GM23338 (cell line): ENCODE measurements at regions not wholly inside any gene's neighbourhood (a gene's known extent, or its start where the extent isn't known, plus 50 kb on each side); places are given as distances from the start of the nearest gene placed in this dataset.

ENCODE experiments used
- ATAC-seq: fragments of 200-7000 bp; cut with Tn5 transposase; 3 replicates; pipeline ENCODE4 v1.9.1; 2020
- DNase-seq: peaks from one replicate; pipeline ENCODE4 v3.0.0-alpha.2; 2015; ENCODE audit warnings: low spot score
- H2AFZ ChIP-seq: fragments of 200-600 bp; sonication (generic); 2 replicates; pipeline ENCODE4 v1.8.0; 2016; ENCODE audit warnings: antibody characterized with exemption, mild to moderate bottlenecking, moderate library complexity
- H3F3A ChIP-seq: fragments of 200-600 bp; sonication (generic); replicated peaks from 2 replicates; pipeline ENCODE4 v1.8.0; 2017; ENCODE audit warnings: antibody characterized with exemption, mixed run types, low read depth
- H3K27ac ChIP-seq: fragments of 200-600 bp; sonication (generic); 2 replicates; pipeline ENCODE4 v1.6.1; 2016; ENCODE audit warnings: low read depth
- H3K27me3 ChIP-seq: fragments of 200-600 bp; sonication (generic); 2 replicates; pipeline ENCODE4 v1.8.0; 2016; ENCODE audit warnings: mild to moderate bottlenecking, mixed run types, moderate library complexity; ENCODE audit not compliant: insufficient read depth
- H3K36me3 ChIP-seq: fragments of 200-600 bp; sonication (generic); 2 replicates; pipeline ENCODE4 v1.8.0; 2016; ENCODE audit warnings: mild to moderate bottlenecking; ENCODE audit not compliant: insufficient read depth
- H3K4me1 ChIP-seq: fragments of 200-600 bp; sonication (generic); 2 replicates; pipeline ENCODE4 v1.8.0; 2016; ENCODE audit warnings: mild to moderate bottlenecking, moderate library complexity; ENCODE audit not compliant: insufficient read depth
- H3K4me2 ChIP-seq: fragments of 200-600 bp; sonication (generic); 2 replicates; pipeline ENCODE4 v1.7.1; 2017; ENCODE audit warnings: mixed run types
- H3K4me3 ChIP-seq: fragments of 200-600 bp; sonication (generic); 2 replicates; pipeline ENCODE4 v1.6.1; 2016; ENCODE audit warnings: mixed run types
- H3K79me2 ChIP-seq: fragments of 200-600 bp; sonication (generic); replicated peaks from 2 replicates; pipeline ENCODE4 v1.8.0; 2017; ENCODE audit warnings: mild to moderate bottlenecking; ENCODE audit not compliant: insufficient read depth
- H3K9me2 ChIP-seq: fragments of 200-600 bp; sonication (generic); 2 replicates; pipeline ENCODE4 v1.8.0; 2017; ENCODE audit not compliant: insufficient read depth
- H4K20me1 ChIP-seq: fragments of 200-600 bp; sonication (generic); replicated peaks from 2 replicates; pipeline ENCODE4 v1.8.0; 2017; ENCODE audit warnings: mild to moderate bottlenecking; ENCODE audit not compliant: insufficient read depth
- H3K27ac Mint-ChIP-seq: 2 replicates; pipeline ENCODE4 v1.8.0; 2020; ENCODE audit warnings: inconsistent platforms, mild to moderate bottlenecking, moderate library complexity, mixed read lengths
- H3K27me3 Mint-ChIP-seq: 3 replicates; pipeline ENCODE4 v1.8.0; 2022; ENCODE audit warnings: low read depth, mild to moderate bottlenecking, moderate library complexity, mixed read lengths, inconsistent platforms; ENCODE audit not compliant: insufficient read depth, poor library complexity
- H3K36me3 Mint-ChIP-seq: 3 replicates; pipeline ENCODE4 v1.8.0; 2021; ENCODE audit warnings: low read depth, mild to moderate bottlenecking, inconsistent platforms, moderate library complexity, mixed read lengths
- H3K4me1 Mint-ChIP-seq: 3 replicates; pipeline ENCODE4 v1.8.0; 2020; ENCODE audit warnings: mild to moderate bottlenecking, inconsistent platforms, mixed read lengths
- H3K4me3 Mint-ChIP-seq: 3 replicates; pipeline ENCODE4 v1.8.0; 2021; ENCODE audit warnings: moderate library complexity, mild to moderate bottlenecking, inconsistent platforms, mixed read lengths
- H3K9me3 Mint-ChIP-seq: 3 replicates; pipeline ENCODE4 v1.8.0; 2020; ENCODE audit warnings: moderate library complexity, mild to moderate bottlenecking, inconsistent platforms, mixed read lengths
- CREB1 ChIP-seq: fragments of 250-450 bp; sonication (Bioruptor Pico); IDR thresholded peaks from 2 replicates; pipeline ENCODE4 v1.5.0; 2020; ENCODE audit warnings: low read depth, mild to moderate bottlenecking, moderate library complexity
- CTCF ChIP-seq, 2 experiments: fragments of 200-600 bp in 1 of 2; sonication (generic) in 1 of 2; conservative IDR thresholded peaks; 2 replicates each; pipeline versions ENCODE4 v1.5.1 to v1.6.1; 2016 to 2017; ENCODE audit warnings: antibody characterized with exemption in 2 of 2, low read depth in 2 of 2, mild to moderate bottlenecking in 2 of 2, moderate library complexity in 1 of 2
- ETS1 ChIP-seq: IDR thresholded peaks from 2 replicates; pipeline ENCODE4 v1.6.1; 2016; ENCODE audit warnings: antibody characterized with exemption
- EZH2 ChIP-seq: fragments of 200-600 bp; sonication (generic); IDR thresholded peaks from one replicate; pipeline ENCODE4 v1.8.0; 2017; ENCODE audit warnings: antibody characterized with exemption, mild to moderate bottlenecking, low read depth; ENCODE audit not compliant: unreplicated experiment
- EZH2phosphoT487 ChIP-seq: fragments of 200-600 bp; sonication (generic); IDR thresholded peaks from one replicate; pipeline ENCODE4 v1.8.1; 2018; ENCODE audit warnings: antibody characterized with exemption; ENCODE audit not compliant: unreplicated experiment
- JUNB ChIP-seq: IDR thresholded peaks from one replicate; pipeline ENCODE4 v1.6.1; 2016; ENCODE audit warnings: antibody characterized with exemption; ENCODE audit not compliant: unreplicated experiment
- NANOG ChIP-seq: IDR thresholded peaks from 2 replicates; pipeline ENCODE4 v1.6.1; 2016; ENCODE audit warnings: antibody characterized with exemption, borderline replicate concordance
- POLR2AphosphoS5 ChIP-seq: IDR thresholded peaks from 2 replicates; pipeline ENCODE4 v1.6.1; 2016; ENCODE audit warnings: antibody characterized with exemption, low read depth
- REST ChIP-seq: IDR thresholded peaks from one replicate; pipeline ENCODE4 v1.6.1; 2018; ENCODE audit warnings: antibody characterized with exemption; ENCODE audit not compliant: unreplicated experiment
- STAT1 ChIP-seq: IDR thresholded peaks from one replicate; pipeline ENCODE4 v1.6.1; 2016; ENCODE audit warnings: antibody characterized with exemption; ENCODE audit not compliant: unreplicated experiment
- ZNF114 ChIP-seq: fragments of 250-450 bp; sonication (Bioruptor Pico); IDR thresholded peaks from 2 replicates; pipeline ENCODE4 v1.5.0; 2020; ENCODE audit warnings: mild to moderate bottlenecking, moderate library complexity
- ZNF331 ChIP-seq: fragments of 250-450 bp; sonication (Bioruptor Pico); IDR thresholded peaks from 2 replicates; pipeline ENCODE4 v1.5.0; 2020; ENCODE audit warnings: low read depth, mild to moderate bottlenecking, moderate library complexity
- TF ChIP-seq, protein P1 (sequence below): fragments of 250-450 bp; sonication (Bioruptor Pico); IDR thresholded peaks from 2 replicates; pipeline ENCODE4 v1.5.0; 2020; ENCODE audit warnings: mild to moderate bottlenecking, moderate library complexity

- no peak for DNase-seq
- Histone ChIP-seq H3K27ac (no peak overlapping the region), H3K4me3 (no peak overlapping the region), H3K79me2 (no peaks in the 10 kb centered on the region), H3K36me3 (no peaks in the 10 kb centered on the region), H3K4me1 (no peaks in the 10 kb centered on the region), H3K9me2 (no peaks in the 10 kb centered on the region), H3K4me2 (no peak overlapping the region), H4K20me1 (no peaks in the 10 kb centered on the region), H2AFZ (no peak overlapping the region), H3K27me3 (no peaks in the 10 kb centered on the region), H3F3A (no peaks in the 10 kb centered on the region)
- TF ChIP-seq, protein P1, sequence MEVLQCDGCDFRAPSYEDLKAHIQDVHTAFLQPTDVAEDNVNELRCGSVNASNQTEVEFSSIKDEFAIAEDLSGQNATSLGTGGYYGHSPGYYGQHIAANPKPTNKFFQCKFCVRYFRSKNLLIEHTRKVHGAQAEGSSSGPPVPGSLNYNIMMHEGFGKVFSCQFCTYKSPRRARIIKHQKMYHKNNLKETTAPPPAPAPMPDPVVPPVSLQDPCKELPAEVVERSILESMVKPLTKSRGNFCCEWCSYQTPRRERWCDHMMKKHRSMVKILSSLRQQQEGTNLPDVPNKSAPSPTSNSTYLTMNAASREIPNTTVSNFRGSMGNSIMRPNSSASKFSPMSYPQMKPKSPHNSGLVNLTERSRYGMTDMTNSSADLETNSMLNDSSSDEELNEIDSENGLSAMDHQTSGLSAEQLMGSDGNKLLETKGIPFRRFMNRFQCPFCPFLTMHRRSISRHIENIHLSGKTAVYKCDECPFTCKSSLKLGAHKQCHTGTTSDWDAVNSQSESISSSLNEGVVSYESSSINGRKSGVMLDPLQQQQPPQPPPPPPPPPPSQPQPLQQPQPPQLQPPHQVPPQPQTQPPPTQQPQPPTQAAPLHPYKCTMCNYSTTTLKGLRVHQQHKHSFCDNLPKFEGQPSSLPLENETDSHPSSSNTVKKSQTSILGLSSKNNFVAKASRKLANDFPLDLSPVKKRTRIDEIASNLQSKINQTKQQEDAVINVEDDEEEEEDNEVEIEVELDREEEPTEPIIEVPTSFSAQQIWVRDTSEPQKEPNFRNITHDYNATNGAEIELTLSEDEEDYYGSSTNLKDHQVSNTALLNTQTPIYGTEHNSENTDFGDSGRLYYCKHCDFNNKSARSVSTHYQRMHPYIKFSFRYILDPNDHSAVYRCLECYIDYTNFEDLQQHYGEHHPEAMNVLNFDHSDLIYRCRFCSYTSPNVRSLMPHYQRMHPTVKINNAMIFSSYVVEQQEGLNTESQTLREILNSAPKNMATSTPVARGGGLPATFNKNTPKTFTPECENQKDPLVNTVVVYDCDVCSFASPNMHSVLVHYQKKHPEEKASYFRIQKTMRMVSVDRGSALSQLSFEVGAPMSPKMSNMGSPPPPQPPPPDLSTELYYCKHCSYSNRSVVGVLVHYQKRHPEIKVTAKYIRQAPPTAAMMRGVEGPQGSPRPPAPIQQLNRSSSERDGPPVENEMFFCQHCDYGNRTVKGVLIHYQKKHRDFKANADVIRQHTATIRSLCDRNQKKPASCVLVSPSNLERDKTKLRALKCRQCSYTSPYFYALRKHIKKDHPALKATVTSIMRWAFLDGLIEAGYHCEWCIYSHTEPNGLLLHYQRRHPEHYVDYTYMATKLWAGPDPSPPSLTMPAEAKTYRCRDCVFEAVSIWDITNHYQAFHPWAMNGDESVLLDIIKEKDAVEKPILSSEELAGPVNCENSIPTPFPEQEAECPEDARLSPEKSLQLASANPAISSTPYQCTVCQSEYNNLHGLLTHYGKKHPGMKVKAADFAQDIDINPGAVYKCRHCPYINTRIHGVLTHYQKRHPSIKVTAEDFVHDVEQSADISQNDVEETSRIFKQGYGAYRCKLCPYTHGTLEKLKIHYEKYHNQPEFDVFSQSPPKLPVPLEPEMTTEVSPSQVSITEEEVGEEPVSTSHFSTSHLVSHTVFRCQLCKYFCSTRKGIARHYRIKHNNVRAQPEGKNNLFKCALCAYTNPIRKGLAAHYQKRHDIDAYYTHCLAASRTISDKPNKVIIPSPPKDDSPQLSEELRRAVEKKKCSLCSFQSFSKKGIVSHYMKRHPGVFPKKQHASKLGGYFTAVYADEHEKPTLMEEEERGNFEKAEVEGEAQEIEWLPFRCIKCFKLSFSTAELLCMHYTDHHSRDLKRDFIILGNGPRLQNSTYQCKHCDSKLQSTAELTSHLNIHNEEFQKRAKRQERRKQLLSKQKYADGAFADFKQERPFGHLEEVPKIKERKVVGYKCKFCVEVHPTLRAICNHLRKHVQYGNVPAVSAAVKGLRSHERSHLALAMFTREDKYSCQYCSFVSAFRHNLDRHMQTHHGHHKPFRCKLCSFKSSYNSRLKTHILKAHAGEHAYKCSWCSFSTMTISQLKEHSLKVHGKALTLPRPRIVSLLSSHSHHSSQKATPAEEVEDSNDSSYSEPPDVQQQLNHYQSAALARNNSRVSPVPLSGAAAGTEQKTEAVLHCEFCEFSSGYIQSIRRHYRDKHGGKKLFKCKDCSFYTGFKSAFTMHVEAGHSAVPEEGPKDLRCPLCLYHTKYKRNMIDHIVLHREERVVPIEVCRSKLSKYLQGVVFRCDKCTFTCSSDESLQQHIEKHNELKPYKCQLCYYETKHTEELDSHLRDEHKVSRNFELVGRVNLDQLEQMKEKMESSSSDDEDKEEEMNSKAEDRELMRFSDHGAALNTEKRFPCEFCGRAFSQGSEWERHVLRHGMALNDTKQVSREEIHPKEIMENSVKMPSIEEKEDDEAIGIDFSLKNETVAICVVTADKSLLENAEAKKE (CRISPR knock-in tag): no peak
- TF ChIP-seq CREB1 (CRISPR knock-in tag) (no peak), ZNF331 (CRISPR knock-in tag) (no peak), JUNB (no peak), EZH2 (no peak), CTCF (conservative IDR thresholded peaks at IDR 0.05; ENCODE audit: low read depth in 2 of 2) (no peak), EZH2phosphoT487 (no peak), ZNF114 (no peak), STAT1 (no peak), REST (no peak), NANOG (no peak), POLR2AphosphoS5 (no peak), ETS1 (no peak)
- ATAC-seq: no peak
- no peaks in the 10 kb centered on the region for H3K36me3 Mint-ChIP-seq
- no peak overlapping the region for H3K4me3 Mint-ChIP-seq
- no peaks in the 10 kb centered on the region for H3K27me3 Mint-ChIP-seq
- H3K4me1 Mint-ChIP-seq: no peaks in the 10 kb centered on the region; the same call in 2 of the 3 replicates
- peaks cover 3% of the 10 kb centered on the region; the same call in 1 of the 3 replicates for H3K9me3 Mint-ChIP-seq
- H3K27ac Mint-ChIP-seq: no peak overlapping the region
Measured at GRCh38 chr14:27315947-27316346, 718.1 kb upstream of the NOVA1 start.
